Neural cell (in vitro differentiated cells): ENCODE measurements at regions not wholly inside any gene's neighbourhood (a gene's known extent, or its start where the extent isn't known, plus 50 kb on each side); places are given as distances from the start of the nearest gene placed in this dataset.
"Not testable (repeated sequence)": the region's sequence is repeated elsewhere in the genome, so short reads cannot be mapped to it uniquely, and the experiment has no call there.

ENCODE experiments used
- EP300 ChIP-seq: fragments of 450-650 bp; conservative IDR thresholded peaks from 2 replicates; pipeline ENCODE4 v1.6.1; 2014; ENCODE audit warnings: antibody characterized with exemption, mild to moderate bottlenecking, moderate library complexity; ENCODE audit not compliant: poor library complexity, severe bottlenecking
- EZH2 ChIP-seq: fragments of 200-600, 300-800 bp; shearing (Covaris generic), sonication (generic); IDR thresholded peaks from 2 replicates; pipeline ENCODE4 v1.6.1; 2014; ENCODE audit warnings: antibody characterized with exemption, low read length, borderline replicate concordance, mild to moderate bottlenecking; ENCODE audit not compliant: insufficient read depth, poor library complexity, severe bottlenecking
- RAD21 ChIP-seq: fragments of 450-650 bp; conservative IDR thresholded peaks from 2 replicates; pipeline ENCODE4 v1.6.1; 2014; ENCODE audit warnings: antibody characterized with exemption, mild to moderate bottlenecking, moderate library complexity
- REST ChIP-seq: IDR thresholded peaks from 2 replicates; pipeline ENCODE4 v1.6.1; 2012; ENCODE audit warnings: borderline replicate concordance
- SMC3 ChIP-seq: fragments of 450-650 bp; conservative IDR thresholded peaks from 2 replicates; pipeline ENCODE4 v1.6.1; 2014; ENCODE audit warnings: antibody characterized with exemption, mild to moderate bottlenecking, moderate library complexity; ENCODE audit not compliant: poor library complexity
- TF ChIP-seq, protein P1 (sequence below): fragments of 450-650 bp; IDR thresholded peaks from 2 replicates; pipeline ENCODE4 v1.5.1; 2014; ENCODE audit warnings: antibody characterized with exemption, mild to moderate bottlenecking, moderate library complexity; ENCODE audit not compliant: poor library complexity, severe bottlenecking

- TF ChIP-seq, protein P1, sequence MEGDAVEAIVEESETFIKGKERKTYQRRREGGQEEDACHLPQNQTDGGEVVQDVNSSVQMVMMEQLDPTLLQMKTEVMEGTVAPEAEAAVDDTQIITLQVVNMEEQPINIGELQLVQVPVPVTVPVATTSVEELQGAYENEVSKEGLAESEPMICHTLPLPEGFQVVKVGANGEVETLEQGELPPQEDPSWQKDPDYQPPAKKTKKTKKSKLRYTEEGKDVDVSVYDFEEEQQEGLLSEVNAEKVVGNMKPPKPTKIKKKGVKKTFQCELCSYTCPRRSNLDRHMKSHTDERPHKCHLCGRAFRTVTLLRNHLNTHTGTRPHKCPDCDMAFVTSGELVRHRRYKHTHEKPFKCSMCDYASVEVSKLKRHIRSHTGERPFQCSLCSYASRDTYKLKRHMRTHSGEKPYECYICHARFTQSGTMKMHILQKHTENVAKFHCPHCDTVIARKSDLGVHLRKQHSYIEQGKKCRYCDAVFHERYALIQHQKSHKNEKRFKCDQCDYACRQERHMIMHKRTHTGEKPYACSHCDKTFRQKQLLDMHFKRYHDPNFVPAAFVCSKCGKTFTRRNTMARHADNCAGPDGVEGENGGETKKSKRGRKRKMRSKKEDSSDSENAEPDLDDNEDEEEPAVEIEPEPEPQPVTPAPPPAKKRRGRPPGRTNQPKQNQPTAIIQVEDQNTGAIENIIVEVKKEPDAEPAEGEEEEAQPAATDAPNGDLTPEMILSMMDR, result not testable (repeated sequence)
- TF ChIP-seq EP300, REST, EZH2, RAD21, SMC3: not testable (repeated sequence)
These were observed 299.4 kb upstream of the USP24 start for GRCh38 chr1:55514571-55514970.
